ENCODE measurements at regions not wholly inside any gene's neighbourhood (a gene's known extent, or its start where the extent isn't known, plus 50 kb on each side); places are given as distances from the start of the nearest gene placed in this dataset.

DNA sequence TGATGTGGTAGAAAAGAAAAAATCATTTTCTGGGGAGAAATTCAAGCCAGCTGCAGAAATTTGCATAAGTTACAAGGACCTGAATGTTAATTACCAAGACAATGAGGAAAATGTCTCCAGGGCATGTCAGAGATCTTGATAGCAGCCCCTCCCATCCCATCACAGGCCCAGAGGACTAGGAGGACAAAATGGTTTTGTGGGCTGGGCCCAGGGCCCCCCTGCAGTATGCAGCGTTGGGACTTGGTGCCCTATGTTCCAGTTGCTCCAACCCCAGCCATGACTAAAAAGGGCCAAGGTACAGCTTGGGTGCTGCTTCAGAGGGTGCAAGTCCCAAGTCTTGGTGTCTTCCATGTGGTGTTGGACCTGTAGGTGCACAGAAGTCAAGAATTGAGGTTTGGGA lies 76.6 kb upstream of the SOX1 start:
- TF ChIP-seq ZSCAN20 (CRISPR knock-in tag; IDR thresholded peaks at IDR 0.05): no peak
- TF ChIP-seq NFE2L2 (conservative IDR thresholded peaks at IDR 0.05; ENCODE audit: low read length): no peak
- TF ChIP-seq NR3C1 (IDR thresholded peaks at IDR 0.05): no peak
- TF ChIP-seq, protein P1, sequence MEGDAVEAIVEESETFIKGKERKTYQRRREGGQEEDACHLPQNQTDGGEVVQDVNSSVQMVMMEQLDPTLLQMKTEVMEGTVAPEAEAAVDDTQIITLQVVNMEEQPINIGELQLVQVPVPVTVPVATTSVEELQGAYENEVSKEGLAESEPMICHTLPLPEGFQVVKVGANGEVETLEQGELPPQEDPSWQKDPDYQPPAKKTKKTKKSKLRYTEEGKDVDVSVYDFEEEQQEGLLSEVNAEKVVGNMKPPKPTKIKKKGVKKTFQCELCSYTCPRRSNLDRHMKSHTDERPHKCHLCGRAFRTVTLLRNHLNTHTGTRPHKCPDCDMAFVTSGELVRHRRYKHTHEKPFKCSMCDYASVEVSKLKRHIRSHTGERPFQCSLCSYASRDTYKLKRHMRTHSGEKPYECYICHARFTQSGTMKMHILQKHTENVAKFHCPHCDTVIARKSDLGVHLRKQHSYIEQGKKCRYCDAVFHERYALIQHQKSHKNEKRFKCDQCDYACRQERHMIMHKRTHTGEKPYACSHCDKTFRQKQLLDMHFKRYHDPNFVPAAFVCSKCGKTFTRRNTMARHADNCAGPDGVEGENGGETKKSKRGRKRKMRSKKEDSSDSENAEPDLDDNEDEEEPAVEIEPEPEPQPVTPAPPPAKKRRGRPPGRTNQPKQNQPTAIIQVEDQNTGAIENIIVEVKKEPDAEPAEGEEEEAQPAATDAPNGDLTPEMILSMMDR (IDR thresholded peaks at IDR 0.05): no peak
- peak; percentile 87 for TF ChIP-seq ZFP36 (IDR thresholded peaks at IDR 0.05; ENCODE audit: borderline replicate concordance, partially characterized antibody)

DNA sequence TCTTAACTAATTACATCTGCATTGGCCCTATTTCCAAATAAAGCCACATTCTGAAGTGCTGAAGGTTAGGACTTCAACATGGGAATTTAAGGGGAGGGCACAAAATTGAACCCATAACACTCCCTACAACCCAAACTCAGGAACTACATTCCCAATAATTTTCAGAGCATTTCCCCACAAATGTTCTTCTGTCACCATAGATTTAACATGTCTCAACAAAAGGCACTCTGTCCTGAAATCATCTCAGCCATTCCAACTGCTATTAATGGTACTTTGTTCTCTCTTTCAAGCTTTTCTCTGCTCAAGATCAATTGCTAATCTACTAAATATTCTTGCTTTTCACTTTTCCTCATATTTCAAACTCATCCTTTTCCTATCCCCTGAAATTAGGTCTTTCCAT lies 74.0 kb upstream of the SOX1 start:
- FAIRE-seq (no peak), DNase-seq (ENCODE audit: low read depth in 1 of 2, low spot score in 1 of 2) (no peak)
- CTCF ChIA-PET: no interaction called here

More for the DNA sequence above, 76.6 kb upstream of the SOX1 start:
- Histone ChIP-seq H3K9me3 (no peaks in the 10 kb centered on the region), H3K4me1 (no peaks in the 10 kb centered on the region), H3K4me3 (no peak overlapping the region), H3K27ac (no peak overlapping the region), H3K4me2 (no peak overlapping the region)
- FAIRE-seq (no peak), DNase-seq (ENCODE audit: low read depth in 1 of 2, low spot score in 1 of 2) (no peak), ATAC-seq (no peak)
- 0% methylated on average over 1 of the region's 1 CpG for WGBS (ENCODE audit: missing lambda C conversion rate)
- CTCF ChIA-PET: no interaction called here
- POLR2A ChIA-PET: no interaction called here

DNA sequence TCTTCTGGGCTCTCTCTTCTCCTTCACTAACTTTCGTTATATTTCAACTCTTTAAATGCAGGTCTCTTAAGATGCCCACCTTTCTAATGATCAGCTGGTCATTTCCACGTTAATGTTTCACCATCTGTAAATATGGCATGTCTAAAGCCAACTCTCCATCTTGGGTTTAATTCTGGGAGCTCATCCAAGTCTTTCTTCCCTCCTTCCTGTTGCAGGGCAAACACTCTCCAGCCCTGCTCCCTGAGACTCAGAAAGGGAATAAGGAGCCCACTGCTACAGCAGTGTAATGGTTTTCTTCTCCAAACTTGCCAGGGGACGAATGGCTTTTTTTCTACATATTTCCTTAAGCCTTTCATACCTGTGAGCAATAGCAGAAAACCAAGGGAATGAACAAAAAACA lies 73.3 kb upstream of the SOX1 start:
- no peaks in the 10 kb centered on the region for H3K9me3 ChIP-seq
- no peak for FAIRE-seq
- no peak overlapping the region for H3K4me3 ChIP-seq
- H3K4me2 ChIP-seq: no peak overlapping the region
- ChIA-PET POLR2A (no interaction called here), CTCF (no interaction called here)
- WGBS (ENCODE audit: missing lambda C conversion rate): 3% methylated on average over 3 of the region's 3 CpGs
- no peaks in the 10 kb centered on the region for H3K4me1 ChIP-seq
- DNase-seq (ENCODE audit: low read depth in 1 of 2, low spot score in 1 of 2): no peak
- TF ChIP-seq TP53 (CRISPR knock-in tag; IDR thresholded peaks at IDR 0.05): no peak
- TF ChIP-seq, protein P2, sequence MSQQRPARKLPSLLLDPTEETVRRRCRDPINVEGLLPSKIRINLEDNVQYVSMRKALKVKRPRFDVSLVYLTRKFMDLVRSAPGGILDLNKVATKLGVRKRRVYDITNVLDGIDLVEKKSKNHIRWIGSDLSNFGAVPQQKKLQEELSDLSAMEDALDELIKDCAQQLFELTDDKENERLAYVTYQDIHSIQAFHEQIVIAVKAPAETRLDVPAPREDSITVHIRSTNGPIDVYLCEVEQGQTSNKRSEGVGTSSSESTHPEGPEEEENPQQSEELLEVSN (IDR thresholded peaks at IDR 0.05; ENCODE audit: borderline replicate concordance, low read depth): no peak
- TF ChIP-seq, protein P3, sequence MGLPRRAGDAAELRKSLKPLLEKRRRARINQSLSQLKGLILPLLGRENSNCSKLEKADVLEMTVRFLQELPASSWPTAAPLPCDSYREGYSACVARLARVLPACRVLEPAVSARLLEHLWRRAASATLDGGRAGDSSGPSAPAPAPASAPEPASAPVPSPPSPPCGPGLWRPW (IDR thresholded peaks at IDR 0.05): no peak
- TF ChIP-seq PHF8 (IDR thresholded peaks at IDR 0.05; ENCODE audit: borderline replicate concordance, low read depth): no peak
- TF ChIP-seq ZNF302 (CRISPR knock-in tag; IDR thresholded peaks at IDR 0.05): no peak
- TF ChIP-seq MAFK (IDR thresholded peaks at IDR 0.05; ENCODE audit: partially characterized antibody): no peak
- ATAC-seq: no peak
- H3K27ac ChIP-seq: no peak overlapping the region

More for the DNA sequence above, 74.0 kb upstream of the SOX1 start:
- POLR2A ChIA-PET: no interaction called here
- no peaks in the 10 kb centered on the region for H3K4me1 ChIP-seq
- TF ChIP-seq, protein P4, sequence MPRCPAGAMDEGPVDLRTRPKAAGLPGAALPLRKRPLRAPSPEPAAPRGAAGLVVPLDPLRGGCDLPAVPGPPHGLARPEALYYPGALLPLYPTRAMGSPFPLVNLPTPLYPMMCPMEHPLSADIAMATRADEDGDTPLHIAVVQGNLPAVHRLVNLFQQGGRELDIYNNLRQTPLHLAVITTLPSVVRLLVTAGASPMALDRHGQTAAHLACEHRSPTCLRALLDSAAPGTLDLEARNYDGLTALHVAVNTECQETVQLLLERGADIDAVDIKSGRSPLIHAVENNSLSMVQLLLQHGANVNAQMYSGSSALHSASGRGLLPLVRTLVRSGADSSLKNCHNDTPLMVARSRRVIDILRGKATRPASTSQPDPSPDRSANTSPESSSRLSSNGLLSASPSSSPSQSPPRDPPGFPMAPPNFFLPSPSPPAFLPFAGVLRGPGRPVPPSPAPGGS (IDR thresholded peaks at IDR 0.05): no peak
- TF ChIP-seq GATA3 (IDR thresholded peaks at IDR 0.05; ENCODE audit: borderline replicate concordance): no peak
- no peak for TF ChIP-seq ZNF302 (CRISPR knock-in tag; IDR thresholded peaks at IDR 0.05)
- no peak for TF ChIP-seq CEBPB (IDR thresholded peaks at IDR 0.05)
- TF ChIP-seq MAFK (IDR thresholded peaks at IDR 0.05; ENCODE audit: partially characterized antibody): no peak
- TF ChIP-seq, protein P5, sequence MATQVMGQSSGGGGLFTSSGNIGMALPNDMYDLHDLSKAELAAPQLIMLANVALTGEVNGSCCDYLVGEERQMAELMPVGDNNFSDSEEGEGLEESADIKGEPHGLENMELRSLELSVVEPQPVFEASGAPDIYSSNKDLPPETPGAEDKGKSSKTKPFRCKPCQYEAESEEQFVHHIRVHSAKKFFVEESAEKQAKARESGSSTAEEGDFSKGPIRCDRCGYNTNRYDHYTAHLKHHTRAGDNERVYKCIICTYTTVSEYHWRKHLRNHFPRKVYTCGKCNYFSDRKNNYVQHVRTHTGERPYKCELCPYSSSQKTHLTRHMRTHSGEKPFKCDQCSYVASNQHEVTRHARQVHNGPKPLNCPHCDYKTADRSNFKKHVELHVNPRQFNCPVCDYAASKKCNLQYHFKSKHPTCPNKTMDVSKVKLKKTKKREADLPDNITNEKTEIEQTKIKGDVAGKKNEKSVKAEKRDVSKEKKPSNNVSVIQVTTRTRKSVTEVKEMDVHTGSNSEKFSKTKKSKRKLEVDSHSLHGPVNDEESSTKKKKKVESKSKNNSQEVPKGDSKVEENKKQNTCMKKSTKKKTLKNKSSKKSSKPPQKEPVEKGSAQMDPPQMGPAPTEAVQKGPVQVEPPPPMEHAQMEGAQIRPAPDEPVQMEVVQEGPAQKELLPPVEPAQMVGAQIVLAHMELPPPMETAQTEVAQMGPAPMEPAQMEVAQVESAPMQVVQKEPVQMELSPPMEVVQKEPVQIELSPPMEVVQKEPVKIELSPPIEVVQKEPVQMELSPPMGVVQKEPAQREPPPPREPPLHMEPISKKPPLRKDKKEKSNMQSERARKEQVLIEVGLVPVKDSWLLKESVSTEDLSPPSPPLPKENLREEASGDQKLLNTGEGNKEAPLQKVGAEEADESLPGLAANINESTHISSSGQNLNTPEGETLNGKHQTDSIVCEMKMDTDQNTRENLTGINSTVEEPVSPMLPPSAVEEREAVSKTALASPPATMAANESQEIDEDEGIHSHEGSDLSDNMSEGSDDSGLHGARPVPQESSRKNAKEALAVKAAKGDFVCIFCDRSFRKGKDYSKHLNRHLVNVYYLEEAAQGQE (IDR thresholded peaks at IDR 0.05): no peak
- TF ChIP-seq JUN (IDR thresholded peaks at IDR 0.05): no peak
- TF ChIP-seq, protein P6, sequence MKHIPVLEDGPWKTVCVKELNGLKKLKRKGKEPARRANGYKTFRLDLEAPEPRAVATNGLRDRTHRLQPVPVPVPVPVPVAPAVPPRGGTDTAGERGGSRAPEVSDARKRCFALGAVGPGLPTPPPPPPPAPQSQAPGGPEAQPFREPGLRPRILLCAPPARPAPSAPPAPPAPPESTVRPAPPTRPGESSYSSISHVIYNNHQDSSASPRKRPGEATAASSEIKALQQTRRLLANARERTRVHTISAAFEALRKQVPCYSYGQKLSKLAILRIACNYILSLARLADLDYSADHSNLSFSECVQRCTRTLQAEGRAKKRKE (CRISPR knock-in tag; IDR thresholded peaks at IDR 0.05; ENCODE audit: low read depth): no peak
- no peak for TF ChIP-seq RCOR1 (IDR thresholded peaks at IDR 0.05; ENCODE audit: low read depth, low read length)
- TF ChIP-seq EHMT2 (IDR thresholded peaks at IDR 0.05; ENCODE audit: low read depth): no peak
- TF ChIP-seq NFE2L2 (conservative IDR thresholded peaks at IDR 0.05; ENCODE audit: low read length): no peak
- TF ChIP-seq, protein P7, sequence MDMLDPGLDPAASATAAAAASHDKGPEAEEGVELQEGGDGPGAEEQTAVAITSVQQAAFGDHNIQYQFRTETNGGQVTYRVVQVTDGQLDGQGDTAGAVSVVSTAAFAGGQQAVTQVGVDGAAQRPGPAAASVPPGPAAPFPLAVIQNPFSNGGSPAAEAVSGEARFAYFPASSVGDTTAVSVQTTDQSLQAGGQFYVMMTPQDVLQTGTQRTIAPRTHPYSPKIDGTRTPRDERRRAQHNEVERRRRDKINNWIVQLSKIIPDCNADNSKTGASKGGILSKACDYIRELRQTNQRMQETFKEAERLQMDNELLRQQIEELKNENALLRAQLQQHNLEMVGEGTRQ (IDR thresholded peaks at IDR 0.05): no peak
- H3K27ac ChIP-seq: no peak overlapping the region
- H3K4me3 ChIP-seq: no peak overlapping the region
- H3K4me2 ChIP-seq: no peak overlapping the region
- no peak for ATAC-seq
- no peaks in the 10 kb centered on the region for H3K9me3 ChIP-seq

Data from A549 (cell line).